Peyer's patch (tissue), 4 donors: ENCODE measurements at regions not wholly inside any gene's neighbourhood (a gene's known extent, or its start where the extent isn't known, plus 50 kb on each side); places are given as distances from the start of the nearest gene placed in this dataset.

ENCODE experiments used
- POLR2A ChIP-seq, 2 donors: fragments of 450-650 bp; IDR thresholded peaks; one replicate each; pipeline ENCODE4 v1.5.1; 2017; ENCODE audit warnings: antibody characterized with exemption in 2 of 2, mild to moderate bottlenecking in 2 of 2, moderate library complexity in 2 of 2
- TF ChIP-seq, protein P1 (sequence below), 6 experiments: fragments of 450-650 bp in 4 of 6; fragments of 200-600 bp in 2 of 6; sonication (generic) in 1 of 6; IDR thresholded peaks; one replicate each; pipeline ENCODE4 v1.5.1; 2017 to 2019; ENCODE audit warnings: antibody characterized with exemption in 6 of 6, mild to moderate bottlenecking in 3 of 6, moderate library complexity in 1 of 6

DNA sequence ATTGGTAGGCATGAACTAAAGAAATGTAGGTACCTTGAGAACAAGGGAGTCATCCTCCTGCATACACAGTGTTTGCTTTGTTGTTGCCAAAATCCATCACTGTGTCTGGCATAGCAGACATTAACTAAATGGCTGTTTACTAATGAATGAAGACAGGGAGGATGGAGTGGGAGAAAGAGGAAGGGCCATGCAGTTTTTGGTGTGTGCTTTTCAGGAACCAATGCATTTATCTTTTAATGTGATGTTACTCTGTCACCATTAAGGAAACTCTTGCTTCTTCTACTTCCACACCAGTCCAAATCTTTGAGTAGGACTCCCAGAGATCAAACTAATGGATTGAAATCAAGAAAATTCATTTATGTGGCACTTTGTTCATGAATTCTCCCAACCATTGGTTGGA, 55.6 kb upstream of the DUSP10 start:
- TF ChIP-seq, protein P1, sequence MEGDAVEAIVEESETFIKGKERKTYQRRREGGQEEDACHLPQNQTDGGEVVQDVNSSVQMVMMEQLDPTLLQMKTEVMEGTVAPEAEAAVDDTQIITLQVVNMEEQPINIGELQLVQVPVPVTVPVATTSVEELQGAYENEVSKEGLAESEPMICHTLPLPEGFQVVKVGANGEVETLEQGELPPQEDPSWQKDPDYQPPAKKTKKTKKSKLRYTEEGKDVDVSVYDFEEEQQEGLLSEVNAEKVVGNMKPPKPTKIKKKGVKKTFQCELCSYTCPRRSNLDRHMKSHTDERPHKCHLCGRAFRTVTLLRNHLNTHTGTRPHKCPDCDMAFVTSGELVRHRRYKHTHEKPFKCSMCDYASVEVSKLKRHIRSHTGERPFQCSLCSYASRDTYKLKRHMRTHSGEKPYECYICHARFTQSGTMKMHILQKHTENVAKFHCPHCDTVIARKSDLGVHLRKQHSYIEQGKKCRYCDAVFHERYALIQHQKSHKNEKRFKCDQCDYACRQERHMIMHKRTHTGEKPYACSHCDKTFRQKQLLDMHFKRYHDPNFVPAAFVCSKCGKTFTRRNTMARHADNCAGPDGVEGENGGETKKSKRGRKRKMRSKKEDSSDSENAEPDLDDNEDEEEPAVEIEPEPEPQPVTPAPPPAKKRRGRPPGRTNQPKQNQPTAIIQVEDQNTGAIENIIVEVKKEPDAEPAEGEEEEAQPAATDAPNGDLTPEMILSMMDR (IDR thresholded peaks at IDR 0.05), result no peak
- no peak for TF ChIP-seq POLR2A (IDR thresholded peaks at IDR 0.05)
